Left ventricle myocardium superior (tissue), 1 donor: ENCODE measurements at regions not wholly inside any gene's neighbourhood (a gene's known extent, or its start where the extent isn't known, plus 50 kb on each side); places are given as distances from the start of the nearest gene placed in this dataset.
"Not testable (repeated sequence)": the region's sequence is repeated elsewhere in the genome, so short reads cannot be mapped to it uniquely, and the experiment has no call there.

Experiments
- ATAC-seq: fragments of 200-7000 bp; cut with Tn5 transposase; one replicate; pipeline ENCODE4 v1.9.1; 2020; ENCODE audit warnings: mild to moderate bottlenecking, moderate library complexity
- DNase-seq: peaks from one replicate; pipeline ENCODE4 v3.0.0-alpha.2; 2020
- intact Hi-C: fragments of 100-400 bp; cut with micrococcal nuclease; formaldehyde crosslinking; loops from one replicate; pipeline ENCODE4 v1.11.0; 2022
- donor health status: DM: no; HTN: yes; CAD: no; lungs with severe emphysema.

GRCh38 chr22:15822001-15822400 is 132.2 kb downstream of the POTEH start:
- DNase-seq, intact Hi-C loops, ATAC-seq: not testable (repeated sequence)

- DNase-seq, ATAC-seq, intact Hi-C loops: not testable (repeated sequence)
These were observed 133.4 kb downstream of the POTEH start for GRCh38 chr22:15823178-15823577.

GRCh38 chr22:15832235-15832634 is 142.4 kb downstream of the POTEH start:
- intact Hi-C loops, ATAC-seq, DNase-seq: not testable (repeated sequence)

DNA sequence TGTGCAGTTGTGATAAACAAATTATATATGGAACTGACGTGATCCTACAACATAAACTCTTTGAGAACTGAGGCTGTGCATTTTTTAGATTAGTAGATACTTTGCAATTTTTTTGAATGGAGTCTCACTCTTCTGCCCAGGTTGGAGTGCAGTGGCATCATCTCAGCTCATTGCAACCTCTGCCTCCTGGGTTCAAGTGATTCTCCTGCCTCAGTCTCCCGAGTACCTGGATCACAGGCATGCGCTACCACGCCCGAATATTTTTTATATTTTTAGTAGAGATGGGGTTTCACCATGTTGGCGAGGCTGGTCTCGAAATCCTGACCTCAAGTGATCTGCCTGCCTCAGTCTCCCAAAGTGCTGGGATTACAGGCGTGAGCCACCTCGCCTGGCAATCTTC is 145.9 kb downstream of the POTEH start:
- ATAC-seq, DNase-seq, intact Hi-C loops: not testable (repeated sequence)

- intact Hi-C loops, ATAC-seq, DNase-seq: not testable (repeated sequence)
These were observed 159.9 kb downstream of the POTEH start for GRCh38 chr22:15849772-15850171.

- ATAC-seq, intact Hi-C loops, DNase-seq: not testable (repeated sequence)
These were observed 164.0 kb downstream of the POTEH start for GRCh38 chr22:15853716-15854373.

- peak; percentile 21 for DNase-seq
- ATAC-seq, intact Hi-C loops: not testable (repeated sequence)
These were observed 164.6 kb downstream of the POTEH start for GRCh38 chr22:15854421-15854820.

GRCh38 chr22:15854978-15855377 is 165.2 kb downstream of the POTEH start:
- intact Hi-C loops: not testable (repeated sequence)

GRCh38 chr22:15880926-15881325 is 191.1 kb downstream of the POTEH start:
- intact Hi-C loops, DNase-seq, ATAC-seq: not testable (repeated sequence)

More at GRCh38 chr22:15854978-15855377, 165.2 kb downstream of the POTEH start:
- peak; percentile 3 for DNase-seq
- not testable (repeated sequence) for ATAC-seq

DNA sequence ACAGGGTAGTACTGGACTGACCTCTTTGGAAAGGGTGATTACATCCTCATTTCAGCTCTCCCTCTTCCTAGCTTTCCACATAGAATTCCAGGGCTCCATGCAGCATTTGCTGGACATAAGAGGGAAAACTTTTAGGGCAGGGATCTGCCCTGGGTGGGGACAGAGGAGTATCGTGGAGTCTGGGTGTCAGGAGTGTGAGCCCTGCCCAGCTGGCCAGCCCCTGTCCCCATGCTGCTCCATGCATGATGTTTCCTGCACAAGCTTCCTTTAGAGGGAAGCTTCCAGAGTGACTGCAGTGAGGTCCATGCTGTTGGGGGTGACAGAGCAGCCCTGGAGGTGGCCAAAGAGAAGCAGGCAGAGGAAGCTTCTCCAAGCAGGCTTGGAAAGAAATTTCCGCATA is 214.5 kb downstream of the POTEH start:
- ATAC-seq, DNase-seq, intact Hi-C loops: not testable (repeated sequence)

DNA sequence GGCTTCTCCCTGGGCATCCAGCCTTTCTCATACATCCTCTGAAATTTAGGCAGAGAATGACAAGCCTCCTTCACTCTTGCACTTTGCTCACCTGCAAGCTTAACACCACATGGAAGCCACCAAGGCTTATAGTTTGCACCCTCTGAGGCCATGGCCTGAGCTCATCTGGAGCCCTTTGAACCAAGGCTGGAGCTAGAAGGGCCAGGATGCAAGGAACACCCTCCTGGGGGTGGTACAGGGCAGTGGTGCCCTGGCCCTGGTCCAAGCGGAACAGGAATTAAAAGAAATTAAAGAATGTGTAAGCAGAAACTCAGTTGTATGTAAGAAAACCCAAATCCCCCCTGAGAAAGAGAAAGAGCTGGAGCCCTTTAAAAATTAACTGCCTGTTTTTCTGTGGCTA is 221.9 kb downstream of the POTEH start:
- ATAC-seq, intact Hi-C loops, DNase-seq: not testable (repeated sequence)

- intact Hi-C loops, DNase-seq, ATAC-seq: not testable (repeated sequence)
These were observed 229.3 kb downstream of the POTEH start for GRCh38 chr22:15919120-15919519.

DNA sequence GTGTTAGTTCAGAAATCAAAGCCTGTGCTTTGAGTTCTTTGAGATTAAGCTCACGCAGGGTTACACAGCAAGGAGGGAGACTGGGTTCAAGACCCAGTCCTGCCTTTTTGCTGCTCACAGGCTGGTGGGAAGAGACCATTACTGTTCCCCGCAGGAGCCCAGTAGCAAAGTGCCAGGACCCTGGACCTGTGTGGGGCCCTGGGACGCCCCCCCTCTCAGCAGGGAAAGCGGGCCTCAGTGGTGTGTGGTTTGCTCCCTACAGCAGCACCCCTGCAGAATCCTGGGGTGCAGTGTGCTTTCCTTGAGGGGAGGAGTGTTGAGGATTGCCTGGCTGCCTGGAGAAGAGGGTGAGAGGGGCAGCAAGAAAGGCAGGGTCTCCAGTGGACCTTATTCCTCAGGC is 231.1 kb downstream of the POTEH start:
- intact Hi-C loops, DNase-seq, ATAC-seq: not testable (repeated sequence)

- intact Hi-C loops, ATAC-seq: not testable (repeated sequence)
These were observed 232.3 kb downstream of the POTEH start for GRCh38 chr22:15922132-15922531.

GRCh38 chr22:15922666-15923065 is 232.8 kb downstream of the POTEH start:
- DNase-seq, intact Hi-C loops, ATAC-seq: not testable (repeated sequence)

More at GRCh38 chr22:15922132-15922531, 232.3 kb downstream of the POTEH start:
- DNase-seq: not testable (repeated sequence)

DNA sequence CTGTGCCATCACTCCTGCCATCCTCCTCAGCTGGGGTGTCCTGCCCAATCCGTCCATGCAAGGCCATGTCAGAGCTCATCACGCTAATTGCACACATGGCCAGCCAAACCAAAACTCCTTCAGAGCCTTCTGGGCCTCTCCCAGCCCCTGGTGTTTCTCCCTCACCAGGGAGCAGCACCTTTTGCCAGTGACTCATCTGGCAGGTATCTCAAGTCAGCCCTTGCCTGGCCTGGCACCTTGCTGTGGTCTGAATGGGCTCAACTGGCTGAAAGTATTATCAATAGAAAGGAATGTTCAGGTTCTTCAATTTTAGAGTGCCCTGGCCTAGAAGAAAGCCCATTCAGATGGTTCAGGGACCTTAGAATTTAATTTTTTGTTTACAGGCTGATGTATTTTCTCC is 235.0 kb downstream of the POTEH start:
- intact Hi-C loops: not testable (repeated sequence)

DNA sequence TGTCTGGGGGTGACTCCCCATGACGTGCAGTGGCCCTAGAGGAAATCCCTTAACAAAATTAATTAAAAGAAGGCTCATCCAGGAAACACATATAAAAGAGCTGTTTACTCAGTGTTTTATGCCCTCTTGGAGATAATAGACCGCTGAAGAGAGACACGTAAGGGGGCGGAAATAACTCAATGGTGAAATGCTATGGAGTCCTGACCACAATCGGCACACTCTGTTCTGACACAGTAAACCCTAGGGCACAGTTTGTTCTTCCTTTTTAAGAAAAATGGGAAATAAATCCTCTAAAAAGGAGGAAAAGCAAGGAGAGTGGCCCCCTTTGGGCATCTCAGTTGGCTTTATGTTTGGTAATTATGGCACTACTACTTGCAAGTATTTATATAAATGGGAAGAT is 237.3 kb downstream of the POTEH start:
- intact Hi-C loops, ATAC-seq, DNase-seq: not testable (repeated sequence)

More for the DNA sequence above, 235.0 kb downstream of the POTEH start:
- not testable (repeated sequence) for DNase-seq, ATAC-seq
